ENCODE measurements at regions not wholly inside any gene's neighbourhood (a gene's known extent, or its start where the extent isn't known, plus 50 kb on each side); places are given as distances from the start of the nearest gene placed in this dataset.

DNA sequence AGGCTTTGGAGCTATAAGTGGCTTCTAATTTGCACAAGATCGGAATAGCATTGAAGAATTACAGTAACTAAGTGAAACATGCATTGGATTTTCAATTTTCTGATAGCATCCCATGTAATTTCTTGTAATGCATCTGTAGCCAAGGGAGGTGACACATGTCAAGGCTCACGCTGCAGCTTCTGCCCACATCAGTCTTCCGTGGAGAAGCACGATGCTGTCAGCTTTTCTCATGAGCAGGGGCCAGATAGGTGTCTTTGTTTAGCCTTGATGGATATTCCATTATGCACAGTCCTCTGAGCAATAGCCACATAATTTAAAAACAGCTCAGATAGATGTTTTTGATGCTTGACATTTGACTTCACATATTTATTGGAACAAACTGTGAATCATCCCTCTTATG, 1046.9 kb upstream of the EEF2KMT start:
- DNase-seq (ENCODE audit: low read depth in 2 of 2): no peak

DNA sequence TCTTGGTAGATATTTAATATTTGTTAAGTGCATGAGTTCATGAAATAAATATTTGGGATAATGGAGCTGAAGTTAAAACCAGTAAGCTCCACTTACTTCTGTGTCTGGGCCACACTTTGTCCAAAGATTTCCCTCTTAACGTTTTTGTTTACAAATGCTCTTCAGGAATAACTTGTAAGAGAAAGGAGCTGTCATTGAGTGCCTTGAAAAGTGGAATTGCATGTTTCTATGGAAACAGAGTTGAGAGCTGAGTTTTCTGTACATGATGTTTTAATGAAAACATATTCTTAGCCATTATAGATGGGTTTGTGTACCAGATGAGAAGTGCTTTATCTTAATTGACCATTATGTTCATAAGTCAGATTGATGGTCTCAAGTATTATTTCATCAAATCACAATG, 1045.4 kb upstream of the EEF2KMT start:
- DNase-seq (ENCODE audit: low read depth in 2 of 2): no peak

DNA sequence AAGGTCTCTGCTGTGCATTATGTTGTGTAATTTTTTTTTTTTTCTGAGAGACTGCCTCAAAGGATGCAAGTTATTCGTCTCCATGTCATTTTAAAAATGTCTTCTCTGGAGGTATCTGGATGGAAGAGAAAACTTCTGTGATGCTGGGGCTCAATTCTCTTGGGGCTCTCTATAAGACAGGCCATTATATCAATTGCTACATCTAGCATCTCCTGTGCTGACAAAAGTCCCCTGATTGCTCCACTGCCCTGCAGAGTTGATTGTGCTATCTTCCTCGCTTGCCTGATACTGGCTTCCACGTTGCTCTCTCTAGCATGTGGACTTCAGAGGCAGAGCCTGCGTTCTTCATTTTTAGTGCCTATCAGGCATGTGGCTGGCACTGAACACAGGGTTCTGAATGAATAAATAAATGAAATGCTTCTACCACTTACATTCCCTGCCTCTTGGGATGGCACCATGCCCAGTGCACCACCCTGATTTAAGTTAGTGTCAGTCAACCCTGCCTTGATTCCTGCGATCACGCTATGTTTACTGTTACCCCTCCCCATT, 1035.5 kb upstream of the EEF2KMT start:
- DNase-seq (ENCODE audit: low read depth in 2 of 2): no peak

DNA sequence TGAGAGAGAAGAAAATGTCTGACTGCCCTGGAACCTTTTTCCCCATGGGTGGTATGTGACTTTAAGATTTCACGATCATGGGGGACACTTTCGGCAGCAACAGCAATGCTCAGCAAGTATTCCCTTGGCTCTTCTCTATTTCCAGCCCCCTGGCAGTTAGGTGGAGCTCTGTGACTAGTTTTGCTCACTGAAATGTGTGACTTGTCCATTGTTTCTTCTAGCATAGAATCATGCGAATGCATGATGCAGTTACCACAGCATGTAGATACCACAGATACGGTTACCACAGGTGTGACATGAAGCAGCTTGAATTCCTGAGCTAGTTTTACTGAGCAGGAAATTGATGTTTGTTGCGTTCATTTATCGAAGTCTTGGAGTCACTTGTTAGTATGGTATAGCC, 1034.5 kb upstream of the EEF2KMT start:
- no peak for DNase-seq (ENCODE audit: low read depth in 2 of 2)

DNA sequence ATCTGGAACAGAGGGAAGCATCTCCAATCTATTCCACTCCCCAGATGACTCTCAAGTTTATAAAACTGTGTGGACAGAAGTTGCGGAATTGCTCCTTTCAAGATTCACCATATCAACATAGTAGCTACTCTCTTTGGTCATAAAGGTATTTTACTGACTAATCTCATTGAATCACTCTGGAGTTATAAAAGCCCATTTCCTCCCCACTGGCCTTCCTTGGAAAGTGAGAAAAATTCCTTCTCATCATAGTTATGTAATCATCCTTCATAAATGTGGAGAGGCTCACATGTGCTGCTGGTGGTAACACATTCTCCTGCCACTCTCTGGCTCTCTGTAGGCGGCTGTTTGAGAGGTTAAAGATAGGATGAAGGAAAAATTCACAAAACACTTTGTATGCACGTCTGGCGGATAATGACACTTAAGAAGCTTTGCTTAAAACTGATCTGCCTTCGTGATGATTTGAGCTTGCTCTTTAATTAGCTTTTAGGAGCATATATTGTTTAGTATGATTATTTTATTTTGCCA, 1034.0 kb upstream of the EEF2KMT start:
- DNase-seq (ENCODE audit: low read depth in 2 of 2): no peak

DNA sequence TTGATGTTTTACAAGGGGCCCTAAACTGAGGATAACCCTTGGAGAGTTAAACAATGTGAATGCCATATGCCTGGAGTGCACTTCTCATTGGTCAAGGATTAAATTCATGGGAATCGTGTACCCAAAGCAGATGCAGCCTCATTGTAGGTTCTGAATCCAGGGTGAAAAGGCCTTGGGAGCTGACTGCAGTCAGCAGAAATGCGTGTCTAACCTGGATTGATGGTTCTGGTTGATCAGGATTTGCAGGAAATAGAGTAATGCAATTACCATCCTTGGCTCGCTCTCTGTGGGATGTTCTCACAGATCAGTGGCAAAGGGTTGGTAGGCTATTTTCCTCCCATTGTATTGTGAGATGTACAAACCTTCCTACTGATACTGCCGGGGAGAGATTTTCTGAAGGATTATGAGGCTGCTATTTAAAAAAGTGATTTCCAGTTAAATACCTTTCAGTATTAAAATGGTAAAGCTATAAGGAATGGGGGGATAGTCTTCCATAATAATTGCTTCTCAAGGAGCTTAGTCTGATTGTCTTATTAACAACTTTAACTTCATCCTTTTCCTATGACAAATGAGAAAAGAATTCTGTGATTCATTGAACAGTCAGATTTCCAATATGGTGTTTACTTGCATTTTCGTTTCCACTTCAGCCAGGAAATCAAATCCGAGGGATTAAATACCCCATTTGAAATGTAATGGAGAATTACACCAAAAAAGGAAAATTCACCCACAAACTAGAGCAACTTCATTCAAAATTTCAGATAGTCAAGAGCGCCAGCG, 1028.1 kb upstream of the EEF2KMT start:
- no peak for DNase-seq (ENCODE audit: low read depth in 2 of 2)

DNA sequence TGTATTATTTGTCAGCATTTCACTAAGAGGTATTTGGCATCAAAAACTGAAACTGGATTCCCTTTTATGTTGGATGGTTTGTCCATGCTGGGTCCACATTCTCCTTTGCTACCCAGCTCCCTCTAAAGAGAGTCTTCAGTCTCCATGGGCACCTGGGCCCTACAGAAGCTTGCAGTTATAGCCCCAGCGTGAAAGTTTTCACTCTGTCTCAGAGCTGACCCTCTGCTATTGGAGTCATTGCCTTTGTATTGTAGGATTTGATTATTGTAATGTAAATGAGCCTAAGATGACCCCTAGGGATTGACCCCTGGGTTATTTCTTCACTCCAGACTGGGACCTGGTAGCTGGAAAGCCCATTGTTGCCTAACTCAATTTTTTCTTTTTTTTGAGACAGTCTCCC, 1026.5 kb upstream of the EEF2KMT start:
- no peak for DNase-seq (ENCODE audit: low read depth in 2 of 2)

DNA sequence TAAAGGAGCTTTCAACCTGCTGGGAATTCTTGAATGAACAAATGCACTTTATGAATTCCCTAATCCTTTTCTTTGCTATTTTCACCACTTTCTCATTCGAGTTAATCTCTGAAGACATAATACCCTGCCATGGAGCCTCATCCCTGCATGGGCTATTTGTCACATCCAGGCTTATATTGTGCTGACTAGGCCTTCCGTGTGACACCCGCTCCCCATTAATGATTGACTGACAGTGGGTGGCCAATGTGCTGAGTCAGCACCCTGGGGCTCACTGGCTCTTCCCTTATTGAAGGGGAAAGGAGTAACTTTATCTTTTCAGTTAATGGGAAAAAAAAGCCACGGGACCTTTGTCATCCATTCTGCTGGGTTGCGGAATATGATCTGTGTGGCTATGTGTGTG, 1024.8 kb upstream of the EEF2KMT start:
- no peak for DNase-seq (ENCODE audit: low read depth in 2 of 2)

DNA sequence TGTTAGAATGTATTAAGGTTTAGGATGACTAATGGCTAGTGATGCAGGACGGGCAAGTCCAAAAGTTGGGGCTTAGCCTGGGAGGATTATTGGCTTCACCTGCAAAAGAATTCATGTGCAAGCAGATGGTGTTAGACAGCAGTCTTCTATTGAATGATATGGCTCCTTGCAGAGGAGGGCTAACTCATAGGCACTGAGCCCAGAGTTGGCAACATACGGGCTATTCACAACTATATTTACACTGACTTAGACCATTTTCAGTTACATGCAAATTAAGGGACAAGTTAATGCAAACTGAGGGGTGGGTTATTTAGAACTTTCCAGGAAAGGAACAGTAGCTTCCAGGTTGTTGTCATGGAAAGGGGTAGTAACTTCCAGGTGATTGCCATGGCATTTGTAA, 1017.1 kb upstream of the EEF2KMT start:
- DNase-seq (ENCODE audit: low read depth in 2 of 2): no peak

DNA sequence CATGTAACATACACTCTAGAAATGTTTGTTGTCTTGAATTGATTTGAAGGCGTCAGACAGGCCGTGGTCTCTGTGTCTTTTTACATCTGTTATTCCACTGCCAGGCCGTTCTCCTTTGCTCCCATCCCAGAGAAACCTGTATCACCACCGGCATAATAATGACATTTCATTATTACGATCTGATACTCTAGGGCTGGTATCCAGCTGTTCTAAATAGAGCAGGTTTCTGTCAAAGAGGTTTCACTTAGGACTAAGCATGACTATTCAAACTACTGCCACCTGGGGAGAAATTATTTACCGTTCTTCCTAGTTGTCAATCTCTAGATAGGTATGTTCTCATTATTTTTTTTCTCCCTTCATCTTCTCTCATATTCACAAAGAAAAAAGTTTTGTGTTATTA, 1016.2 kb upstream of the EEF2KMT start:
- DNase-seq (ENCODE audit: low read depth in 2 of 2): no peak

DNA sequence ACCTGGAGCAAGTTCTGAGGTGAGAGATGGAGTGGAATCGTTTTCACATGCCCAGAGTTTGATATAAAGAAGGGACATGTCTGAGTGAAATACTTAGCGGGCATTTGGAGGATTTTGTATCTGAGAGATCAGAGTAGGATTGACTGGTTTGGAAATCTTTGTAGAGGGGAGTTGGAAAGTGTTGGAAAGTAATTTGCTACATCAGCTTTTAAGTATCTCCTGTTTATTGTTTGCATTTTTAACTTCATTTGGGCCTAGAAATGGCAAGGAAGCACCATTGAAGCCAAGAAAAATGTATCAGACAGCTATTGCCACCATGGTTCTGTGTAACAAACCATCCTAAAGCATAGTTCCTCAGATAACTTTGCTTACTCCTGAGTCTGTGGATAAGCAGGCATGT, 1015.1 kb upstream of the EEF2KMT start:
- no peak for DNase-seq (ENCODE audit: low read depth in 2 of 2)

DNA sequence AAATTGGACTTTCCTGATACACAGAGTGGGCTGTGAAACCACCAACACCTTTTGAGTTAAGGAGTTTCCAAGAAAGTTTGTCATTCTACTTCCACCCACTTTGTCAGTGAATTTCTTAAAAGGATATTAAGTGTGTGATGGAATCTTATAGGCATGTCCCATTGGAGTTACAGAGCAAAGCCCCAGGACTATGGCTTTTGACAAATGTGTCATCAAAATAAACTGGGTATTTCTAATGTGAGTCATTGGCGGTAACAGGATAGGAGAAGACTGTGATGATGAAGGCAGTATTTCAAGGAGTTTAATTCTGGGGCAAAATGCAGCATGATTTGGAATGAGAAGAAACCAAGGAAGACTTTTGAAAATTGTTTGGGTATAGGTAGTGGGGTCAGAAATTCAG, 1013.8 kb upstream of the EEF2KMT start:
- DNase-seq (ENCODE audit: low read depth in 2 of 2): no peak

DNA sequence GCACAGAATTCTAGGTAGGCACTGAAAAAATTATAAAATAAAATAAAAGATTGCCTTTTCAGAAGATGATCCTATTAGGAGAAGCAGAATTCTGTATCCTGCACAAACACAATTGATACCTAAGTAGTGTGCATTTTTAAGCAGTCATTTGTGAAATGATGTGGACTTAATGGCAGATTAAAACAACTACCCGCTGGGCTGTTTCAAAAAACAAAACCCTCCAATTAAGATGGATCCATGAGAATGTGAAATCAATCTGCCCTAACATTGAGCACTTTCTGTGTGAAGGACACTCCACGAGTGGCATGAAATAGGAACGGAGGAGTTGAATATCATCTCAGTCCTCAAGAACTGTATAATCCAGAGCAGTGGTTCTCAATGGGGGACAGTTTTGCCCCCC, 1012.8 kb upstream of the EEF2KMT start:
- no peak for DNase-seq (ENCODE audit: low read depth in 2 of 2)

DNA sequence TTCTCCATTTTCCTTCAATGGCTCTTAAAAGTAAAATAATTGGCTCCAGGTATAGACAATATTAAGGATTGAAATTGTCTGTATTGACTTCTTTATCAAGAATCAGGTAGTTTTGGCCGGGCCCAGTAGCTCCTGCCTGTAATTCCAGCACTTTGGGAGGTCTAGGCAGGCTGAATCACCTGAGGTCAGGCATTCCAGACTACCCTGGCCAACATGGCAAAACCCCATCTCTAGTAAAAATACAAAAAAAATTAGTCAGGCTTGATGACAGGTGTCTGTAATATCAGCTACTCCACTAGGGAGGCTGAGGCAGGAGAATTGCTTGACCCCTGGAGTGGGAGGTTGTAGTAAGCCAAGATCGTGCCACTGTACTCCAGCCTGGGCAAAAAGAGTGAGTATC, 1008.5 kb upstream of the EEF2KMT start:
- no peak for DNase-seq (ENCODE audit: low read depth in 2 of 2)

DNA sequence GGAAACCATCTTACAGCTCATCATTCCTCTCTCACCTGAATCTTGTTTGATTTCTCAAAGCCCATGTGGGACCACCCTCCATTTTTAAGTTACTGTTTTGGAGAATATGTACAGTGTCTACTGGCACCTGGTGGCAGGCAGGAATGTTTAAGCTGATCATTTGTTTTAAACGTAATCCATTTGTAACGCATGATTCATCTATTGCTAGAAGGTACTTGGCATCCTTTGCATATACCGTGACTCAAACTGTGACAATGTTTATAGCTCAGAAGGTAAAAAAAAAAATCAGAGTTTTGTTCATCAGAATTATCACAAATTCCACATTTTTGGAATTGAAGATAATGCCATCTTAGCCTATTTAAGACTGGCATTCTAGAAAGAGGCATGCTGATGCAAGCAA, 1007.5 kb upstream of the EEF2KMT start:
- DNase-seq (ENCODE audit: low read depth in 2 of 2): no peak

DNA sequence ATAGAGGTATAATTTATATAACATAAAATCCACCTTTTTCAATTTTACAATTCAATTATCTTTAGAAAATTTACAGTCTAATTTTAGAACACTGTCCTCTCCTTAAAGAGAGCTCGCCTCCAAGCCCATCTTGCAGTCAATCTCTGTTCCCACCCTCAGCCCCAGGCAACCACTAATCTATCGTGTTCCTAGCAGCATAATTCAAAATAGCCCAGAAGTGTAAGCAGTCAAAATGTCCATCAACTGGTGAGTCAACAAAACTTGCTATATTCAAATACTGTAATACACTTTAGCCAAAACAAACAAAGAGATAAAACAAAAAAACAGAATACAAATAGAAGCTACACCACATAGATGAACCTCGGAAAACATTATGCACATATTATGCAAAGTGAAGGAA, 1006.8 kb upstream of the EEF2KMT start:
- no peak for DNase-seq (ENCODE audit: low read depth in 2 of 2)

DNA sequence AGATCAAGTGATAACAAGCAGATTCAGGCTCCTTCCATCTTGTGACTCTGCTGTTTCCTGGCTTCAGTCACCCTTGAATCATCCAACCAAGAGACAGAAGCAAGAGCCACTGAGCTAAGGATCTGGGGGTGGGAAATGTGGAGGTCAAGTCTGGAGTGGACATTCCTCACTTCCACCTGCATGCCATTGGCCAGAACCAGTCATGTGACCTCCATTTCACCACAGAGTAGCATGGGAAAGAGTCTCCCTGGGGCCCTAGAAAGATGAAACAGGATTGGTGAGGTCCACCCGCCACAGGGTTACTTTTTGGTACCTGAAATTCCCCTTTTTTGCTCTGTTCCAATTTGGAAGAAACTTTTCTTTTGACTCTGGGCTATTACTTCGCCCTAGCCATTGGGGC, 1006.0 kb upstream of the EEF2KMT start:
- no peak for DNase-seq (ENCODE audit: low read depth in 2 of 2)

DNA sequence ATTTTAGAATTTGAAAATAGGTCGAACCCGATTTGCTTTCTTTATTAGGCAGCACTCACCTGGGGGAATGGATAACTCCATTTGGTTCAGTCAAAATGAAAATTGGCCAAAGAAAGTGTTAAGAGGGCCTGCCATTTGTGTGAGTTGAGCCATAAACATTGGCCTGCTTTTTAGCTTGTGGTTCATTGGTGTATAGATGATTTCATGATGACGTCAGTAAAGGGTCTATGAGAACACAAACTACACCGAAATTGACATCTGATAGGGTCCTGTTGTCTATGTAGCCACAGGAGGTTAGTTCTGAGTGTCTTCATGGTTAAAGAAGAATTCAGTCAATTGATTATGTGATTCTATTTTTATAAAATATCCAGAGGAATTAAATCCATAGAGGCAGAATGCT, 1001.5 kb upstream of the EEF2KMT start:
- DNase-seq (ENCODE audit: low read depth in 2 of 2): no peak

DNA sequence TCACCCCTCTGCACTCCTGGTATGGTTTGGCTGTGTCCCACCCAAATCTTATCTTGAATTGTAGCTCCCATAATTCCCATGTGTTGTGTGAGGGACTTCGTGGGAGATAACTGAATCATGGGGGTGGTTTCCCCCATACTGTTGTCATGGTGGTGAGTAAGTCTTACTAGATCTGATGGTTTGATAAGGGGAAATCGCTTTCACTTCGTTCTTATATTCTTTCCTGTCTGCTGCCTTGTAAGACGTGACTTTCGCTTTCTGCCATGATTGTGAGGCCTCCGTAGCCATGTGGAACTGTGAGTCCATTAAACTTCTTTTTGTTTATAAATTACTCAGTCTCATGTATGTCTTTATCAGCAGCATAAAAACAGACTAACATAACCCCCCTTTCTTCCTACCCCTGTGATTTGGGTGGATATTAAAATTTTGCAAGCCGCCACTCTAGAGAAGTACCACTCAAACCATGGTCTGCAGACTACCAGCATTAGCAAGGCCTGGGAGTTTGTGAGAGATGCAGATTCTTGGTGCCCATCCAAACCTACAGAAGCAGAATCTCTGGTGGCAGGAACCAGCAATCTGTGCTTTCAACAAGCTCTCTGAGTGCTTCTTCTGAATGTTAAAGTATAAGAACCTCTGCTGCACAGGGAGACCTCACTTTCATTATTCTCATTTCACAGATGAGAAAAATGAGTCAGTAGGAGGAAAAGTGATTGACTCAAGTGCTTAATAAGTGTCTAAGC, 999.5 kb upstream of the EEF2KMT start:
- DNase-seq (ENCODE audit: low read depth in 2 of 2): no peak

DNA sequence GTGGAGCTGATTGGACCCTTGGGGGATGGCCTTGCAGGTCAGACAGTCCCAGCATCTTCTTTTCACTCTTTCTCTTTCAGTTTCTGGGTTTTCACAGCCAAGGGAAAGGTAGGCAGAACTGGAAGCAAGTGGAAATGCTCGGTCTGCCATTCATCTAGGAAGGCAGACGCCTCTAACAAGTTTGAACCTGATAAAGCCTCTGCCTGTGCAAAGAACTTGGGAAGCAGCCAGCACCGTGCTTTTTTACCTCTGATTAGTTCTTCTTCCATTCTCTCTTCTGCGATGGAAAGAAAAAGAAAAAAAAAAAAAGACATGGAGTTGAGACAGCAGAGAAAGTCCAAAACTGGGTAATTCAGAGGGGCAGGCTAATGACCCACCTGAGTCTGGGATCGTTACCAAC, 997.8 kb upstream of the EEF2KMT start:
- no peak for DNase-seq (ENCODE audit: low read depth in 2 of 2)

DNA sequence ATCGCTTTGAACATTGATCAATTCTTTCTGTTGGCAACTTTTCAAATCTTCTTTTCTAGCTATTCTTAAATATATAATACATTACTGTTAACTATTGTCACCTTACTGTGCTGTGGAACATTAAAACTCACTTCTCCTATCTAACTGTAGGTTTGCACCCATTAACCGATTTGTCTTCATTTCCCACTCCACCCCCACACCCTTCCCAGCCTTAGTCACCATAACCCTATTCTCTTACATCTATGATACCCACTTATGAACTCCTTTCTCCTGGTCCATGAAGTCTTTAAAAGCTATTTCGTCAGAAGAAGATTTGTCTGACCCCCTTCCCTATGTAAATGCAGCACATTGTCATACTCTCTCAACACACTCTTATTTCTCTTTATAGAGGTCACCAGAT, 993.4 kb upstream of the EEF2KMT start:
- DNase-seq (ENCODE audit: low read depth in 2 of 2): no peak

DNA sequence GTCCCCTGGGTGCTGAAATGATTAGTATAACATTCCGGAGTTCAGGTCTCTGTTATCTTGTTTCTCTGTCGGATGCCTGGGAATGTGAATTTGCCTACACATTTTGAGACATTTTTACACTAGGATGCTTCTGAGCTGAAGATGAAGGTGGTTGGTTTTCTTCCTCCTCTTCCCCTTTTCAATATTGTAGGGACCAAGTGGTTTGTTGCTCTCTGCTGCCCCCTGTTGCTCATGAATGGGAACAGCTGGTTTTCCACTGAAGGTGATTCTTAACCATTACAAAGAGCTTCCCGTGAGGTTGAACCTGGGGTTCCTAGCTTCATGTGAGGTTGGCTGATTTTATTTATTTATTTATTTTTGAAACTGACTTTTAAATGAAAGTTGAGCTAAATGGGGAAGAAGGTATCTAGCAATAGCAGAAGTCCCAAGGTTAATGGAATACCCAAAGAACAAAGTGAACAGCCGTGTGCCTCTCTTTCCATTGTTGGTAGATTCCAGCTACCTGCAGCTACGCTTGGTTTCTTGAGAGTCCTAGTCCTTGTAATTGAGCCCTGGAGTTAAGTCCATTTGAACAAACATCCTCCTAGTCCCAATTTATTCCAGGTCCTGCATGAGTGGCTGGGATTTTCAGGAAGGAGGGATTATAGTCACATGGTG, 983.9 kb upstream of the EEF2KMT start:
- no peak for DNase-seq (ENCODE audit: low read depth in 2 of 2)

DNA sequence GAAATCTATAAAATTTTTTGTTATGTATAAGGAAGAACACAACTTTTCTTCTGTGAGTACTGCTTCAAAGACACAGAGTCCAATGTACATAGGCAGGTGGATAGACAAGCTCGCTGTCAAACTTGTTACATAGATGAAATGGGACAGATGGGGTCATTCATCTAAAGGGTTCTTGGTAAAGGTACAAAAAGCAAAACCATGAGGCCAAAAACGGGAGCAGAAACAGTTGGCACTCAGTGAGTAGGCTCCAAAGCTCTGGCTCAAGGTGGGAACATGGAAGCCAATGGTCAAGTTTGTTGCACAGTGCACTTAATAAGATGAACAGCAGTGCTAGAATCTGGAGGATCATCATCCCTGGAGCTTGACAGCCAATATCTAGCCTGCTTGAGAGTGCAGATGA, 979.0 kb upstream of the EEF2KMT start:
- no peak for DNase-seq (ENCODE audit: low read depth in 2 of 2)

Data from fibroblast of skin of left biceps (primary cell).